Esophagus muscularis mucosa (tissue), 3 donors: ENCODE measurements at regions not wholly inside any gene's neighbourhood (a gene's known extent, or its start where the extent isn't known, plus 50 kb on each side); places are given as distances from the start of the nearest gene placed in this dataset.

Experiments used
- POLR2A ChIP-seq: fragments of 450-650 bp; IDR thresholded peaks from one replicate; pipeline ENCODE4 v1.6.1; 2017; ENCODE audit warnings: antibody characterized with exemption, moderate library complexity, mild to moderate bottlenecking, low read depth
- TF ChIP-seq, protein P1 (sequence below), 3 experiments: fragments of 200-600 bp in 2 of 3; fragments of 450-650 bp in 1 of 3; sonication (generic) in 2 of 3; IDR thresholded peaks; one replicate each; pipeline ENCODE4 v1.5.1; 2017 to 2019; ENCODE audit warnings: antibody characterized with exemption in 3 of 3, mild to moderate bottlenecking in 2 of 3, moderate library complexity in 1 of 3

DNA sequence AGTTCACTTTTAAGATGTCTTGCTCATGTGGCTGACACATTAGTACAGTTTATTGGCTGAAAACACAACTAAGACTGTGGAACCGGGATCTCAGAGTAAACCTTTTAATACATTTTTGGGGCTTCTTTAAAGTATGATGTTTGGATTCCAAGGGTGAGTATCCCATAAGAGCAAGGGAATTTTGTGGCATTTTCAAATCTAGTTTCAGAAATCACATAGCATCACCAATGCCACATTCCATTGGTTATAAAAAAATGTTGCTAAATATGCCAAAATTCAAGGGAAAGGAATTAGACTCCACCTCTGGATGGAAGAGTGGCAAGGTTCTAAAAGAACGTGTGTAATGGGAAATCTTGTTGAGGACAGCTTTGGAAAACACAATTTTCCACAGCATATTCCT is 338.6 kb downstream of the COL12A1 start:
- TF ChIP-seq, protein P1, sequence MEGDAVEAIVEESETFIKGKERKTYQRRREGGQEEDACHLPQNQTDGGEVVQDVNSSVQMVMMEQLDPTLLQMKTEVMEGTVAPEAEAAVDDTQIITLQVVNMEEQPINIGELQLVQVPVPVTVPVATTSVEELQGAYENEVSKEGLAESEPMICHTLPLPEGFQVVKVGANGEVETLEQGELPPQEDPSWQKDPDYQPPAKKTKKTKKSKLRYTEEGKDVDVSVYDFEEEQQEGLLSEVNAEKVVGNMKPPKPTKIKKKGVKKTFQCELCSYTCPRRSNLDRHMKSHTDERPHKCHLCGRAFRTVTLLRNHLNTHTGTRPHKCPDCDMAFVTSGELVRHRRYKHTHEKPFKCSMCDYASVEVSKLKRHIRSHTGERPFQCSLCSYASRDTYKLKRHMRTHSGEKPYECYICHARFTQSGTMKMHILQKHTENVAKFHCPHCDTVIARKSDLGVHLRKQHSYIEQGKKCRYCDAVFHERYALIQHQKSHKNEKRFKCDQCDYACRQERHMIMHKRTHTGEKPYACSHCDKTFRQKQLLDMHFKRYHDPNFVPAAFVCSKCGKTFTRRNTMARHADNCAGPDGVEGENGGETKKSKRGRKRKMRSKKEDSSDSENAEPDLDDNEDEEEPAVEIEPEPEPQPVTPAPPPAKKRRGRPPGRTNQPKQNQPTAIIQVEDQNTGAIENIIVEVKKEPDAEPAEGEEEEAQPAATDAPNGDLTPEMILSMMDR (IDR thresholded peaks at IDR 0.05): no peak
- no peak for TF ChIP-seq POLR2A
